SU-DHL-6 (cell line): ENCODE measurements at regions not wholly inside any gene's neighbourhood (a gene's known extent, or its start where the extent isn't known, plus 50 kb on each side); places are given as distances from the start of the nearest gene placed in this dataset.

ENCODE experiments used
- H2AFZ ChIP-seq: fragments of 200-600 bp; sonication (generic); 2 replicates; pipeline ENCODE4 v1.6.1; 2014; ENCODE audit warnings: low read depth, mild to moderate bottlenecking, moderate library complexity, mixed read lengths, antibody characterized with exemption, low read length; ENCODE audit not compliant: severe bottlenecking
- H3F3A ChIP-seq: fragments of 200-600 bp; shearing (Covaris generic); 2 replicates; pipeline ENCODE4 v1.6.0; 2016; ENCODE audit warnings: antibody characterized with exemption, mild to moderate bottlenecking; ENCODE audit not compliant: insufficient read depth
- H3K27ac ChIP-seq: fragments of 200-600 bp; sonication (generic); 2 replicates; pipeline ENCODE4 v1.5.1; 2016; ENCODE audit warnings: low read depth, mild to moderate bottlenecking, low read length, moderate library complexity, mixed read lengths
- H3K27me3 ChIP-seq: fragments of 200-600 bp; sonication (generic), shearing (Covaris generic); 2 replicates; pipeline ENCODE4 v1.6.0; 2014; ENCODE audit warnings: mild to moderate bottlenecking, low read length
- H3K36me3 ChIP-seq: fragments of 200-600 bp; sonication (generic); 2 replicates; pipeline ENCODE4 v1.6.1; 2014; ENCODE audit warnings: mild to moderate bottlenecking, low read length, mixed read lengths
- H3K4me2 ChIP-seq: fragments of 300-600, 200-600 bp; shearing (Covaris generic), sonication (generic); 2 replicates; pipeline ENCODE4 v1.6.0; 2014; ENCODE audit warnings: low read length, low read depth, mild to moderate bottlenecking; ENCODE audit not compliant: poor library complexity, severe bottlenecking
- H3K4me3 ChIP-seq: fragments of 200-600 bp; sonication (generic); 2 replicates; pipeline ENCODE4 v1.5.1; 2014; ENCODE audit warnings: antibody characterized with exemption, low read length, mild to moderate bottlenecking, mixed read lengths; ENCODE audit not compliant: insufficient read depth, poor library complexity, severe bottlenecking
- H3K79me2 ChIP-seq: fragments of 200-600 bp; sonication (generic); 2 replicates; pipeline ENCODE4 v1.6.1; 2014; ENCODE audit warnings: mild to moderate bottlenecking, low read length, moderate library complexity; ENCODE audit not compliant: insufficient read depth
- H3K9ac ChIP-seq: fragments of 200-600 bp; sonication (generic); 2 replicates; pipeline ENCODE4 v1.7.0; 2014; ENCODE audit warnings: mild to moderate bottlenecking, low read length
- H3K9me2 ChIP-seq: fragments of 200-600 bp; sonication (generic); replicated peaks from 2 replicates; pipeline ENCODE4 v1.6.1; 2014; ENCODE audit warnings: low read length; ENCODE audit not compliant: insufficient read depth
- H3K9me3 ChIP-seq: fragments of 200-600 bp; sonication (generic); 2 replicates; pipeline ENCODE4 v1.6.1; 2014; ENCODE audit warnings: low read length, mixed read lengths; ENCODE audit not compliant: insufficient read depth
- H4K20me1 ChIP-seq: fragments of 200-600 bp; sonication (generic); 2 replicates; pipeline ENCODE4 v1.6.1; 2014; ENCODE audit warnings: low read depth, mild to moderate bottlenecking, antibody characterized with exemption, low read length, moderate library complexity, mixed read lengths
- EZH2phosphoT487 ChIP-seq: fragments of 200-600 bp; sonication (generic), shearing (Covaris generic); conservative IDR thresholded peaks from 2 replicates; pipeline ENCODE4 v1.6.1; 2018; ENCODE audit warnings: mild to moderate bottlenecking, antibody characterized with exemption, low read length, moderate library complexity, mixed read lengths
- TF ChIP-seq, protein P1 (sequence below): fragments of 200-600 bp; sonication (generic); IDR thresholded peaks from one replicate; pipeline ENCODE4 v1.5.1; 2017; ENCODE audit warnings: antibody characterized with exemption, mild to moderate bottlenecking, low read length, moderate library complexity; ENCODE audit not compliant: insufficient read depth, poor library complexity, severe bottlenecking

DNA sequence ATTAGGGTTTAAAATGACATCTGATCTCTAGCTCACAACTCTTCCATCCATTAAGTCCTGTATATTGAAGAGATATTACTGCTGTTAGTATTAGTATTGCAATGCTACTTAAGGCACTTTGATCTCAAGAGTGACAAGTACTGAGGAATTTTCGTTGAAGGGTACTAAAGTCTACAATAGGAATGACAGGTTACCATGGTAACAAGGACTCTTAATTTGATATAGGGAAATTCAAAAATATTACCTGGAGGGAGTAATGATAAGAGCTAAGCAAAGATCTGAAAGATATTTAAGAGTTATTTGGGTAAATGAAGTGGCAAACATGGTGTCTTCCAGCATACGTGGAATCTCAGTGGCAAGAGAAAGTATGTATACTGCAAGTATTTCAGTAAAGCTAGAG, 518.0 kb upstream of the SLC35B3 start:
- H3K9me3 ChIP-seq: no peaks in the 10 kb centered on the region
- no peak overlapping the region for H3K4me2 ChIP-seq
- 0 out of 2 replicates have a peak, but pooled peaks cover 3% of the 10 kb centered on the region for H3K36me3 ChIP-seq
- H3K9ac ChIP-seq: no peak overlapping the region
- H3K79me2 ChIP-seq: no peaks in the 10 kb centered on the region
- TF ChIP-seq EZH2phosphoT487: no peak
- TF ChIP-seq, protein P1, sequence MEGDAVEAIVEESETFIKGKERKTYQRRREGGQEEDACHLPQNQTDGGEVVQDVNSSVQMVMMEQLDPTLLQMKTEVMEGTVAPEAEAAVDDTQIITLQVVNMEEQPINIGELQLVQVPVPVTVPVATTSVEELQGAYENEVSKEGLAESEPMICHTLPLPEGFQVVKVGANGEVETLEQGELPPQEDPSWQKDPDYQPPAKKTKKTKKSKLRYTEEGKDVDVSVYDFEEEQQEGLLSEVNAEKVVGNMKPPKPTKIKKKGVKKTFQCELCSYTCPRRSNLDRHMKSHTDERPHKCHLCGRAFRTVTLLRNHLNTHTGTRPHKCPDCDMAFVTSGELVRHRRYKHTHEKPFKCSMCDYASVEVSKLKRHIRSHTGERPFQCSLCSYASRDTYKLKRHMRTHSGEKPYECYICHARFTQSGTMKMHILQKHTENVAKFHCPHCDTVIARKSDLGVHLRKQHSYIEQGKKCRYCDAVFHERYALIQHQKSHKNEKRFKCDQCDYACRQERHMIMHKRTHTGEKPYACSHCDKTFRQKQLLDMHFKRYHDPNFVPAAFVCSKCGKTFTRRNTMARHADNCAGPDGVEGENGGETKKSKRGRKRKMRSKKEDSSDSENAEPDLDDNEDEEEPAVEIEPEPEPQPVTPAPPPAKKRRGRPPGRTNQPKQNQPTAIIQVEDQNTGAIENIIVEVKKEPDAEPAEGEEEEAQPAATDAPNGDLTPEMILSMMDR: no peak
- H3K4me3 ChIP-seq: no peak overlapping the region
- H3F3A ChIP-seq: no peaks in the 10 kb centered on the region
- H3K27me3 ChIP-seq: no peaks in the 10 kb centered on the region
- H4K20me1 ChIP-seq: peaks cover 4% of the 10 kb centered on the region; the same call in 1 of the 2 replicates
- no peaks in the 10 kb centered on the region for H3K9me2 ChIP-seq
- no peak overlapping the region for H2AFZ ChIP-seq
- no peak overlapping the region for H3K27ac ChIP-seq

DNA sequence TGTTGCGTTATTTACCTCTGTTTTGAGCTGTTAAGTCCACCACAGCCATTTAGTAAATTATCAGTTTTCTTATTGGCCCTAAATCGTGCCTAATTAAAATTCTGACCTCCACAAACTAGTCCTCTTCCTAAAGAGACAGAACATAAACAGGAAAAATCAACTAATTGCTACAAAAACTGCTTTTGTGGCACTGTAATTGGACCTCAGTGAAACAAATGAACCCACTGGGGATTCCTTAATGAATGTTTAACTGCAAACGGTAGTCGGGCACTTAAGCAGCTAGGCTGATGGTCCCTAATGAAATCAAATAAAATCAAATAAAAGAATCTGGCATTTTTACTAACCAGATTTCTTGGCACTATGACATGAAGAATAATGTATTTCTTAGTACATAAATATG, 513.4 kb upstream of the SLC35B3 start:
- Histone ChIP-seq H3K27ac (no peak overlapping the region), H3K27me3 (no peaks in the 10 kb centered on the region), H3K79me2 (no peaks in the 10 kb centered on the region), H3K9me2 (no peaks in the 10 kb centered on the region), H3K4me3 (no peak overlapping the region), H4K20me1 (no peaks in the 10 kb centered on the region), H3K4me2 (no peak overlapping the region), H3K36me3 (no peaks in the 10 kb centered on the region), H3K9ac (no peak overlapping the region), H3K9me3 (no peaks in the 10 kb centered on the region), H3F3A (no peaks in the 10 kb centered on the region), H2AFZ (no peak overlapping the region)
- TF ChIP-seq EZH2phosphoT487: no peak
- TF ChIP-seq, protein P1: no peak

GRCh38 chr6:8947900-8948299, 512.6 kb upstream of the SLC35B3 start:
- H3K9me2 ChIP-seq: no peaks in the 10 kb centered on the region
- H3K4me3 ChIP-seq: no peak overlapping the region

More at GRCh38 chr6:8947900-8948299, 512.6 kb upstream of the SLC35B3 start:
- H3K79me2 ChIP-seq: no peaks in the 10 kb centered on the region
- H3F3A ChIP-seq: no peaks in the 10 kb centered on the region
- TF ChIP-seq EZH2phosphoT487: no peak
- TF ChIP-seq, protein P1: no peak
- H3K27me3 ChIP-seq: no peaks in the 10 kb centered on the region
- H3K9ac ChIP-seq: no peak overlapping the region
- H2AFZ ChIP-seq: no peak overlapping the region
- H4K20me1 ChIP-seq: no peaks in the 10 kb centered on the region
- H3K9me3 ChIP-seq: no peaks in the 10 kb centered on the region
- H3K36me3 ChIP-seq: no peaks in the 10 kb centered on the region
- no peak overlapping the region for H3K4me2 ChIP-seq
- no peak overlapping the region for H3K27ac ChIP-seq
